IMR-90 (cell line): ENCODE measurements at regions not wholly inside any gene's neighbourhood (a gene's known extent, or its start where the extent isn't known, plus 50 kb on each side); places are given as distances from the start of the nearest gene placed in this dataset.

Experiments
- BHLHE40 ChIP-seq: fragments of 150-350 bp; IDR thresholded peaks from 2 replicates; pipeline ENCODE4 v1.6.1; 2016; ENCODE audit warnings: mild to moderate bottlenecking, low read depth, low read length
- CEBPB ChIP-seq: IDR thresholded peaks from 2 replicates; pipeline ENCODE4 v1.6.1; 2012; ENCODE audit warnings: low read depth, low read length, improper control_type of control experiment
- CHD1 ChIP-seq: IDR thresholded peaks from 2 replicates; pipeline ENCODE4 v1.6.1; 2012; ENCODE audit warnings: low read depth, low read length, improper control_type of control experiment
- FOS ChIP-seq: fragments of 150-350 bp; IDR thresholded peaks from 2 replicates; pipeline ENCODE4 v1.6.1; 2016; ENCODE audit warnings: low read depth, low read length
- MAFK ChIP-seq: IDR thresholded peaks from 2 replicates; pipeline ENCODE4 v1.6.1; 2012; ENCODE audit warnings: low read depth, low read length, improper control_type of control experiment
- POLR2A ChIP-seq: IDR thresholded peaks from 2 replicates; pipeline ENCODE4 v1.6.1; 2012; ENCODE audit warnings: mild to moderate bottlenecking, low read depth, low read length
- RAD21 ChIP-seq: IDR thresholded peaks from 2 replicates; pipeline ENCODE4 v1.6.1; 2012; ENCODE audit warnings: low read length, improper control_type of control experiment
- RFX5 ChIP-seq: IDR thresholded peaks from 2 replicates; pipeline ENCODE4 v1.8.0; 2012; ENCODE audit warnings: low read depth, mild to moderate bottlenecking, low read length, moderate library complexity
- SMC3 ChIP-seq: fragments of 150-350 bp; IDR thresholded peaks from 2 replicates; pipeline ENCODE4 v1.6.1; 2016; ENCODE audit warnings: low read depth, mild to moderate bottlenecking, antibody characterized with exemption, low read length, moderate library complexity
- TF ChIP-seq, protein P1 (sequence below): conservative IDR thresholded peaks from 2 replicates; pipeline ENCODE4 v1.5.1; 2012; ENCODE audit warnings: mild to moderate bottlenecking, low read depth, low read length, improper control_type of control experiment
- TF ChIP-seq, protein P2 (sequence below): fragments of 150-350 bp; IDR thresholded peaks from 2 replicates; pipeline ENCODE4 v1.6.1; 2017; ENCODE audit warnings: mild to moderate bottlenecking, antibody characterized with exemption, low read length, low read depth

DNA sequence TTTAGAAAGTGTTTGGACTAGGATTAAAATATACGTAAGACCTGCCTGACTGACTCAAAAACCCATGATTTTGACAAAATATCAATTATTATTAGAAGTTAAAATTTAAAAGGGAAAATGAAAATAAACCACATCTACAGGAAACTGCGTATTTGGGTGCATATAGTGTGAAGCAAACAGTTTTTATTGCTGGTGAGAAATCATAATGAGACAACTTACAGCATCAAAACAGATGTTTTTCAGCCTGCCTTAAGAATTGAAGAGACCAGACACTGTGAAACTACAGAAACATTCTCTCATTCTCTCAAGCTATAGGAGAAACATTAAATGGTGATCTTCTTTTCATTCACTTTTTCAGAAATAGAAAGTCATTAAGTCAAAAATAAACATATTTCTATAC lies 62.9 kb downstream of the RAD51AP2 start:
- TF ChIP-seq, protein P1, sequence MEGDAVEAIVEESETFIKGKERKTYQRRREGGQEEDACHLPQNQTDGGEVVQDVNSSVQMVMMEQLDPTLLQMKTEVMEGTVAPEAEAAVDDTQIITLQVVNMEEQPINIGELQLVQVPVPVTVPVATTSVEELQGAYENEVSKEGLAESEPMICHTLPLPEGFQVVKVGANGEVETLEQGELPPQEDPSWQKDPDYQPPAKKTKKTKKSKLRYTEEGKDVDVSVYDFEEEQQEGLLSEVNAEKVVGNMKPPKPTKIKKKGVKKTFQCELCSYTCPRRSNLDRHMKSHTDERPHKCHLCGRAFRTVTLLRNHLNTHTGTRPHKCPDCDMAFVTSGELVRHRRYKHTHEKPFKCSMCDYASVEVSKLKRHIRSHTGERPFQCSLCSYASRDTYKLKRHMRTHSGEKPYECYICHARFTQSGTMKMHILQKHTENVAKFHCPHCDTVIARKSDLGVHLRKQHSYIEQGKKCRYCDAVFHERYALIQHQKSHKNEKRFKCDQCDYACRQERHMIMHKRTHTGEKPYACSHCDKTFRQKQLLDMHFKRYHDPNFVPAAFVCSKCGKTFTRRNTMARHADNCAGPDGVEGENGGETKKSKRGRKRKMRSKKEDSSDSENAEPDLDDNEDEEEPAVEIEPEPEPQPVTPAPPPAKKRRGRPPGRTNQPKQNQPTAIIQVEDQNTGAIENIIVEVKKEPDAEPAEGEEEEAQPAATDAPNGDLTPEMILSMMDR = no peak
- TF ChIP-seq POLR2A (no peak), SMC3 (no peak), BHLHE40 (no peak), FOS (no peak), RAD21 (no peak), MAFK (no peak), RFX5 (no peak), CHD1 (no peak), CEBPB (no peak)
- TF ChIP-seq, protein P2, sequence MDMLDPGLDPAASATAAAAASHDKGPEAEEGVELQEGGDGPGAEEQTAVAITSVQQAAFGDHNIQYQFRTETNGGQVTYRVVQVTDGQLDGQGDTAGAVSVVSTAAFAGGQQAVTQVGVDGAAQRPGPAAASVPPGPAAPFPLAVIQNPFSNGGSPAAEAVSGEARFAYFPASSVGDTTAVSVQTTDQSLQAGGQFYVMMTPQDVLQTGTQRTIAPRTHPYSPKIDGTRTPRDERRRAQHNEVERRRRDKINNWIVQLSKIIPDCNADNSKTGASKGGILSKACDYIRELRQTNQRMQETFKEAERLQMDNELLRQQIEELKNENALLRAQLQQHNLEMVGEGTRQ = no peak
